ENCODE measurements at regions not wholly inside any gene's neighbourhood (a gene's known extent, or its start where the extent isn't known, plus 50 kb on each side); places are given as distances from the start of the nearest gene placed in this dataset.

GRCh38 chr12:13606290-13606689 is 375.1 kb downstream of the GRIN2B start:
- no peak for DNase-seq (ENCODE audit: extremely low read depth, low read depth)
- TF ChIP-seq, protein P1, sequence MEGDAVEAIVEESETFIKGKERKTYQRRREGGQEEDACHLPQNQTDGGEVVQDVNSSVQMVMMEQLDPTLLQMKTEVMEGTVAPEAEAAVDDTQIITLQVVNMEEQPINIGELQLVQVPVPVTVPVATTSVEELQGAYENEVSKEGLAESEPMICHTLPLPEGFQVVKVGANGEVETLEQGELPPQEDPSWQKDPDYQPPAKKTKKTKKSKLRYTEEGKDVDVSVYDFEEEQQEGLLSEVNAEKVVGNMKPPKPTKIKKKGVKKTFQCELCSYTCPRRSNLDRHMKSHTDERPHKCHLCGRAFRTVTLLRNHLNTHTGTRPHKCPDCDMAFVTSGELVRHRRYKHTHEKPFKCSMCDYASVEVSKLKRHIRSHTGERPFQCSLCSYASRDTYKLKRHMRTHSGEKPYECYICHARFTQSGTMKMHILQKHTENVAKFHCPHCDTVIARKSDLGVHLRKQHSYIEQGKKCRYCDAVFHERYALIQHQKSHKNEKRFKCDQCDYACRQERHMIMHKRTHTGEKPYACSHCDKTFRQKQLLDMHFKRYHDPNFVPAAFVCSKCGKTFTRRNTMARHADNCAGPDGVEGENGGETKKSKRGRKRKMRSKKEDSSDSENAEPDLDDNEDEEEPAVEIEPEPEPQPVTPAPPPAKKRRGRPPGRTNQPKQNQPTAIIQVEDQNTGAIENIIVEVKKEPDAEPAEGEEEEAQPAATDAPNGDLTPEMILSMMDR (IDR thresholded peaks at IDR 0.05; ENCODE audit: low read depth, low read length) = no peak

- TF ChIP-seq, protein P1 (IDR thresholded peaks at IDR 0.05; ENCODE audit: low read depth, low read length) = no peak
- DNase-seq (ENCODE audit: extremely low read depth, low read depth) = no peak
Measured at GRCh38 chr12:13603953-13604352, 377.4 kb downstream of the GRIN2B start.

GRCh38 chr12:13602172-13602571 is 379.2 kb downstream of the GRIN2B start:
- no peak for DNase-seq (ENCODE audit: extremely low read depth, low read depth)
- TF ChIP-seq, protein P1 (IDR thresholded peaks at IDR 0.05; ENCODE audit: low read depth, low read length) = no peak

DNA sequence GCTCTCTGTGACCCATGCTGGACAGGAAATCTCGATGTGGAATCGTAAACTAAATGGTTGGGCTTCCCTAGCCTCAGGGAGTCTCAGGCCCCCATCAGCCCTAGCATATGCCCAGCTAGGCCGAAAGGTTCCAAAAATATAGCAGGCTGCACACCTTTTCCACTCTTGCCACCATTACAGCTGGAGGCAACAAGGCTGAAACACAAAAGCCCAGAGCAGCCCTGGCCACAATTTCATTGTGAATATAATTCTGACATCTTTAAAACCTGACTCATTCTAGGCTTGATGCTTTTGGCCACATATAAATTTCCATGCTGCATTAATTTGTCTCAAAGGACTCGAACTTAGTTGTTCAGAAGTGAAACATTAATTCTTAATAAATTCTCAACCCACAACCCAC is 382.2 kb downstream of the GRIN2B start:
- no peak for DNase-seq (ENCODE audit: extremely low read depth, low read depth)
- TF ChIP-seq, protein P1 (IDR thresholded peaks at IDR 0.05; ENCODE audit: low read depth, low read length) = no peak

- DNase-seq (ENCODE audit: extremely low read depth, low read depth) = no peak
- TF ChIP-seq, protein P1 (IDR thresholded peaks at IDR 0.05; ENCODE audit: low read depth, low read length) = no peak
Measured at GRCh38 chr12:13597837-13598236, 383.6 kb downstream of the GRIN2B start.

DNA sequence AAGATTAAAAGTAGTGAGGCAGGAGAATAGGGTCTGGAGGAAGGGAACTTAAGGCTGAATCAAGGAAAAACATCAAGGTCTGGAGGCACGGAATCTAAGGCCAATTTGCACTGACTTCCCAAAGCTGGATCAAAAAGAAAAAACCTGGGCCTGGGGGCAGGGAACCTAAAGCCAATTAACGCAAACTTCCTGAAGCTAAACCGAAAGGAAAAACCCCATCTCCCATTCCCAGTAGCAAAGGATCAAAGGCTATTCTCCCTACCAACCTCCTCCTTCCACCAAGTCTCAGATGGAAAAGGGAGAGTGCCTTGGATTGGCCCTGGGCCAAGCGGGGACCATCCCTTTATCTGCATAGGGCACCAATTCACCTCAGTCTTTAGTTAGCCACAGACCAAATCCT is 384.2 kb downstream of the GRIN2B start:
- TF ChIP-seq, protein P1 (IDR thresholded peaks at IDR 0.05; ENCODE audit: low read depth, low read length) = no peak
- no peak for DNase-seq (ENCODE audit: extremely low read depth, low read depth)

DNA sequence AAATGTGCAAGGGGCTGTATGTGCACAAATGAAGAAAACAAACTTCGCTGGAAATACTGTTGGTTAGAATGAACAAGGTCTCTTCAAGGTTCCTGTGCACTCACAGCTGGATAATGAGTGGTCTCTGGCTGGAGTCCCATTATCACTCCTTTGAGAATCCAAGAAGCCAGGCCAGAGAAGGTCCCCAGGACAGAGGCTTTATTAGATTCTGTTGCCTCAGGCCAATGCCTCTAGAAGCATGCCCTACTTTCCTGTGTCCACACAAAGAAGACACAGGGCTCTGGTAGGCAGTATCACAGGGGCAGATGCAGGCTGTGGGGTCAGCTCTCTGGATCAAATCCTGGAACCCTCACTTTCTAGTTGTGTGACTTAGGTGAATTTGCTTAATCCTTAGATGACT is 384.7 kb downstream of the GRIN2B start:
- DNase-seq (ENCODE audit: extremely low read depth, low read depth) = no peak
- TF ChIP-seq, protein P1 (IDR thresholded peaks at IDR 0.05; ENCODE audit: low read depth, low read length) = no peak
